ENCODE measurements at regions not wholly inside any gene's neighbourhood (a gene's known extent, or its start where the extent isn't known, plus 50 kb on each side); places are given as distances from the start of the nearest gene placed in this dataset.
"Not testable (repeated sequence)": the region's sequence is repeated elsewhere in the genome, so short reads cannot be mapped to it uniquely, and the experiment has no call there.

DNA sequence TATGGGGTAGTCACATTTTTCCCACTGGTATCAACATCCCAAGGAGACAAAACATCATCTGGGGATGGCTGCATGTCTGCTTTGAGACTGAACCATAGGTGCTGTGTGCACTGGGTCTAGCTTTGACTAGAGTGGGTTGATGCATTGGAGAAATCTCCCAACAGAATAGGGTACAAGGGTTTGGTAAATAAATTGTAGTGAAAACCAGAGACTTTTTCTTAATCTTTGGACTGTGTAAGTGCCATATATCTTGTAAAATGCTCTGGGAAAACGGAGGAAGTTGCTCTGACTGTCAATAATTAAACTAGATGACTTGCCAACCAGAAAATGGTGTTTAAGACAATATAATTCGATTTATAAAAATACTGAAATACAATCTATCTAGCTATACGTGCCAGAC is 1064.0 kb upstream of the SLIT2 start:
- no peak for DNase-seq

- no peak for DNase-seq
Observed at GRCh38 chr4:19187096-19187495, 1064.6 kb upstream of the SLIT2 start.

GRCh38 chr4:19181631-19182030 is 1070.1 kb upstream of the SLIT2 start:
- DNase-seq = not testable (repeated sequence)

DNA sequence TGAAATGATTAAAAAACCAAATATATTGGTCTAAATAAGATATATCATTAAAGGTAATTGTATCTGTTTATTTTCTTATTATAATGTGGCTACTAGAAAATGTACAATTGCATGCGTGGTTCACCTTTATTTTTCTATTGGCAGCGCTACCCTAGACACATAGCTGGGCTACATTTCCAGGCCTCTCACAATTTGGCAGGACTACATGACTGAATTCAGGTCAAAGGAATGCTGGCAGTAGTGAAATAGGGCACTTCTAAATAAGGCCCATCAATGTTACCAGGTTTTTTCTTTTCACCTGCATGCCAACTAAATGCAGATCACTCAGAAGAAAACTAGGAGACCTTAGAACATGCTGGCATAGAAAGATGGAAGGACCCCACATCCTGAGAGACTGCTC is 1072.9 kb upstream of the SLIT2 start:
- no peak for DNase-seq

- DNase-seq = no peak
Observed at GRCh38 chr4:19177616-19178015, 1074.1 kb upstream of the SLIT2 start.

DNA sequence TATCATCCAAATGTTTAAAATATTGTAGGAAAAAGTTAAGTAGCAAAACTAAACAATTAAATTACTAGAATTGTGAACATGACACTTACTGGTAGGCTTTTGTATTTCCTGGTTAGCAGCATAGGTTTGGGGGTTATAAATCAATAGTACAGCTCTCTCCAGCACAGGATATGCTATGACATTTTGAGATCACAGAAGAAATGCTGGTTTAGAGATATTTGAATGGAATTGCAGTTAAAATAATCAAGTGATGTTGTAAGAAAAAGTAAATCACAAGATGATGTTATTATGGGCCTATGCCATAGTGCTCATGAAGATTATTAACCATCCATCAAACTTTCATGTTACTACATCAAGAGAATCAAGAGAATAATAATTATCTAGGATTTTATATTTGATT is 1079.9 kb upstream of the SLIT2 start:
- DNase-seq = no peak

GRCh38 chr4:19167311-19167710 is 1084.4 kb upstream of the SLIT2 start:
- DNase-seq = no peak

DNA sequence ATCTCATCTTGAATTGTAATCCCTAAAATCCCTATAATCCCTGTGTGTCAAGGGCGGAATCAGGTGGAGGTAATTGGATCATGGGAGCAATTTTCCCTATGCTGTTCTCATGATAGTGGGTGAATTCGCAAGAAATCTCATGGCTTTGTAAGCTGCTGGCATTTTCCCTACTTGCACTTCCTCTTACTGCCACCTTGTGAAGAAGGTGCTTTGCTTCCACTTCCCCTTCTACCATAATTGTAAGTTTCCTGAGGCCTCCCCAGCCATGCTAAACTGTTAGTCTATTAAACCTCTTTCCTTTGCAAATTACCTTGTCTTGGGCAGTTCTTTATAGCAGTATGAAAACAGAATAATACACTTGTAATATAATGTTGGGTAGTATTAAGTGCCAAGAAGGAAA is 1087.4 kb upstream of the SLIT2 start:
- no peak for DNase-seq

DNA sequence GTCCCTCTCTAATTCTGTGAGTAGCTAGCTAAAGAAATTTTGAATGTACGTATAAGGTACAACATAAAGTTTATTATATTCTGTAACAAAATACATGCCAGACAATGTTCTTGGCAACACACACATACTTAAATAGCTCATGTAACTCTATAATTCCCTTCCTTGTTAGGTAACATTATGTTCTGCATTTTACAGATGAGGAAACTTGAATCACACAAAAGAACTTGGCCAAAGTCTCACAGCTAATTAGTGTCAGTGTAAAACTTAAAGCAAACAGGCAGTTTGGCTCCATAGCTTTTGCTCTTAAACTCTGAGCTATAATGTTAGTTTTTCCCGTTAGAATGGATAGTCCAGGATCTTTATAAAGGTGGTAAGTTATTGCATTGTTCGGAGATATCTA is 1091.8 kb upstream of the SLIT2 start:
- no peak for DNase-seq

DNA sequence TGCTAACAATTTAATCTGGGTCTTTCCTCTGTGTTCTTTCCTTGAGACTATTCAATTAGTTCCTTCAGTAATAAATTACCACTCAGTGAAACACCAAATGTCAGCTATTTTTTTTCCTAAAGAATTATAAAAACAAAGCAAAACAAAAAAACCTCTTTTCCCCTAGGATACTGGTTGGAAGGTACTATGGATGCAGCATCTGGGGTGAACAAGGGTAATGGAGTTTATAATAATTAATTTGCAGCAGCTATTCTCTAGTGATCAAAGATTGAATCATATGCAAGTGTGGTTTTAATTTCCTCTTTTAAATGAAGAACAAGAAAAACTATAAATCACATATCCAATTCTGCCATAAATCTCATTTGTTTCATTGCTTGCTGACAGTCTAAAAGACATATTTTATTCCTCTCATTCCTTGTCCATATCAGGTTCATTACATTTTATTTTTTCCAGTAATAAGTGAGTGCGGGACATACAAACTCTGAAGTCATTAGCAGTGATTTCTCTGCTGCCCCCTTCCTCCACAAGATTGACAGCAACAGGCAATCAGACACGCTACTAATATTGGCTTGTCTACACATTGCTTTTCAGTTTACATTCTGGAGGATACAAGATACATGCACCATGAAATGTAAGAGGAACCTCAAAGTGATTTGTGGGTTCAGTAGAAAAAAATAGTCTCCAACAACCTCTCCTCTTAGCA is 1093.4 kb upstream of the SLIT2 start:
- DNase-seq = no peak

DNA sequence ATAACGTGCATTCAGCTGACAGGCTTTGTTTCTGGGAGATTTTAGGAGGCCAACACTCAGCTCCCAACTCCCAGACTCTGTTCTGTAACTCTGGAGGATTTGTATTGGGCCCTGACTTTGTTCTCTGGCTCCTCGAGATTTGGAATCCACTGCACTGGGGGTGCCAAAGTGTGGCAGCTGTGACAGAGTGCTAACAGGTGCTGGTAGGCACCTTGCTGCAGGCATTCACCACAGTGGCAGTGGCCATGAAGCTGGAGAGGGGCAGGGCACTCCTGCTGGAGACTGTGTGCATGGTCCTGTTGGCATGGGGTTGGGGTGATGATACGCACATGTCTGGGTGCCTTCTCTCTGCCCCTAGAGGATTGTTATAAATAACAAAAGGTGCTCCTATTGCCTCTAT is 1094.9 kb upstream of the SLIT2 start:
- DNase-seq = no peak

GRCh38 chr4:19155568-19155967 is 1096.1 kb upstream of the SLIT2 start:
- DNase-seq = no peak

GRCh38 chr4:19154267-19154666 is 1097.4 kb upstream of the SLIT2 start:
- DNase-seq = not testable (repeated sequence)

GRCh38 chr4:19152264-19152663 is 1099.4 kb upstream of the SLIT2 start:
- DNase-seq = no peak

DNA sequence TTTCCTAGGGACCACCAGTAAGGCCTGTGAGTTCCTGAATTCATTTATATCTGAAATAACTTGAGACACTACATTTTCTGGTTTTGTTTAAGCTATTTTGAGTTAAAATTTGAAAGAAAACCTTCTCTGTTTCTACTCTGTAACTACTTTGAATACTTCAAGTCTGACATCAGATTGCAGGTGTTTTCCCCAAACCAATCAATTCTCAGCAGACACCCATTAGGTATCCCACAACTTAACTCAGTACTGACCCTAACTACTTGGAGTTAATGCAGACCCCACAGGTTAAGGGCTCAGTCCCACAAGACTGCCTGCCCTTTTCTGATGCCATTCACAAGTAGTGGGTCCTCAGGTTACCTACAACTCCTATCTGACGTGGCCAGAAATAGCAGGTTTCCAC is 1100.0 kb upstream of the SLIT2 start:
- DNase-seq = no peak

DNA sequence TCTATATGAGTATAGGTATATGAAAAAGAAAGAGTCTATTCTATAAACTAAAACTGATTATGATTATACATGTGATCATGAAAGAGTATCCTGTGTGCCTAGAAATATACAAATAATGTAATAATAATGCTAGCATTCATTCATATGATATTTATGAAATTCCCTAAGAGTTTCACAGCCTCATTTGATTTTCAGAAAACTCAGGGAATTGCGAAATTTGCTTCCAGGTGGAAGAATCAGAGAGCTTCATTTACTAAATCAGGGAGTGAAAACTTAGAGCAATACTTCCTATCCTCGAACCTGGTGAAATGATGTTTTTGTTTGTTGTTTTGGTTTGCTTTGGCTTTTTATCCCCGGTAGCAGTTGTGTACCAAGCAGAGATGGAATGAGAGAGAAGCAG is 1105.7 kb upstream of the SLIT2 start:
- DNase-seq = no peak

GRCh38 chr4:19135895-19136633 is 1114.5 kb upstream of the LCORL start:
- DNase-seq = no peak

- DNase-seq = no peak
Observed at GRCh38 chr4:19134685-19135084, 1113.1 kb upstream of the LCORL start.

- no peak for DNase-seq
Observed at GRCh38 chr4:19133315-19133714, 1111.8 kb upstream of the LCORL start.

DNA sequence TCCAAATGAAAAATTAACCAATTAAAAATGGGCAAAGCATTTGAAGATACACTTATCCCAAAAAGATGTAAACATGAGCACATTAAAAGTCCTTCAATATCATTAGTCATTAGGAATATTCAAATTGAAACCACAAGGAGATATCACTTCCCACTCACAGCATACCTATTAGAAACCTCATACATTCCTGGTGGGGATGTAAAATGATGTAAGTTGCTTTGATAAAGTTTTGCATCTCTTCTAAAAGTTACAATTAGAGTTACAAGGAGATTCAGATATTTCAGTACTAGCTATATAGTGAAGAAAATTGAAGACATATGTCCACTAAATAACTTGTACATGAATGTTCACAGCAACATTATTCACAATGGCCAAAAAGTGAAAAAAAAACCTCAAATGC is 1109.3 kb upstream of the LCORL start:
- no peak for DNase-seq

DNA sequence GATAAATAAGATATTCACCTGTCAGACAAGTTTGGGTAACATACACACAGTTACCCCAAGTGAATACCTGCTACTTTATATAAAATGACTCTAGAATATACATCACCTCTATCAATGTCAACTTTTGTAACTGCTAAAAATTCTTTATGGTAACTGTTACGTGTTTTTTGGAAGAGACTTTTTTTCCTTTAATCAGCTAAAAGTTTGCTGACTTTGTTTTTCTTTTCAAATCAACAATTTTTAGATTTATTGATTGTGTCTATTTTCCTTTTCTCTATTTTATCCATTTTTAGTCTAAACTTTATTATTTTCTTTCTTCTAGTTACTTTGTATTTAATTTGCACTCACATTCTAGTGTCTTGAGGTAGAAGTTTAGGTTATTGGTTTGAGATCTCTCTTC is 1106.6 kb upstream of the LCORL start:
- no peak for DNase-seq

DNA sequence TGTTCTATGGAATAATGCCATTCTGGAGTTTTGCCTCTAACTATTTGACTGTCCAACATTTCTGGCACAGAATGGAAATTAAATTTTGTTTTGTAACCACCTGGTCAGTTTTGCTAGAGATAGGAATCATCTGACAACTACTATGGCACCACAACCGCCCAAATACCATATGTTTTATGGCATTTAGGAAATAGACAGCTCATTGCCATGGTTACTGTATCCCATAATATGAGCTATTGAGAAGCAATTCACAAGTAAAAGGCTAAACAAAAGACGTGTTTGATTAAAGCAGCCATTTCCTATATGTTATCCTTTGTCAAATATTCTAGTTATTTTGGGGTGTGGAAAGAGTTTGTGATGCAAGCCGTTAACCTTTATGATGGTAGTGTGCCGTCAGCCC is 1105.3 kb upstream of the LCORL start:
- DNase-seq = no peak

GRCh38 chr4:19123681-19124080 is 1102.1 kb upstream of the LCORL start:
- DNase-seq = no peak

- no peak for DNase-seq
Observed at GRCh38 chr4:19119904-19120560, 1098.5 kb upstream of the LCORL start.
